Ovary (tissue), 7 donors: ENCODE measurements at regions not wholly inside any gene's neighbourhood (a gene's known extent, or its start where the extent isn't known, plus 50 kb on each side); places are given as distances from the start of the nearest gene placed in this dataset.

ENCODE experiments used
- DNase-seq, 5 donors: peaks; one replicate each; pipeline ENCODE4 v3.0.0-alpha.2; 2019 to 2020
- H3K27ac ChIP-seq, 2 donors: fragments of 200-600 bp; one replicate each; pipeline versions ENCODE4 v1.5.1 to v1.8.0; 2019 to 2022
- H3K27me3 ChIP-seq: fragments of 200-600 bp; one replicate; pipeline ENCODE4 v1.8.0; 2022
- H3K36me3 ChIP-seq: fragments of 200-600 bp; sonication (generic); one replicate; pipeline ENCODE4 v1.5.1; 2019
- H3K4me1 ChIP-seq: one replicate; pipeline ENCODE4 v1.8.1; 2013; ENCODE audit warnings: mild to moderate bottlenecking, moderate library complexity; ENCODE audit not compliant: insufficient read depth
- H3K4me3 ChIP-seq: fragments of 200-600 bp; sonication (generic); one replicate; pipeline ENCODE4 v1.5.1; 2017
- H3K9me3 ChIP-seq, 2 donors: fragments of 200-600 bp in 1 of 2; sonication (generic) in 1 of 2; one replicate each; pipeline versions ENCODE4 v1.5.1 to v1.8.1; 2013 to 2019; ENCODE audit warnings: mild to moderate bottlenecking in 1 of 2, moderate library complexity in 1 of 2
- EP300 ChIP-seq: sonication (generic); formaldehyde crosslinking; IDR thresholded peaks from one replicate; pipeline ENCODE4 v1.6.1; 2017; ENCODE audit warnings: antibody characterized with exemption
- POLR2A ChIP-seq: fragments of 450-650 bp; IDR thresholded peaks from one replicate; pipeline ENCODE4 v1.6.1; 2017; ENCODE audit warnings: antibody characterized with exemption, mild to moderate bottlenecking, moderate library complexity
- WGBS, 3 donors: extraction: QIAGEN DNeasy Blood & Tissue Kit in 1 of 3; methylation state at CpG; one replicate each; pipeline versions ENCODE4 v1.1.5 to v1.1.7; 2013 to 2017; 5-methylcytosine and 5-hydroxymethylcytosine counted together
- intact Hi-C, 4 donors: fragments of 100-400 bp; cut with DNase I; formaldehyde crosslinking; loops; one replicate each; pipeline versions ENCODE4 v1.11.0 to v1.15.1; 2022 to 2023
- TF ChIP-seq, protein P1 (sequence below), 3 donors: fragments of 450-650 bp in 2 of 3; fragments of 200-600 bp in 1 of 3; IDR thresholded peaks; one replicate each; pipeline versions ENCODE4 v1.5.1 to v1.8.0; 2016 to 2022; ENCODE audit warnings: antibody characterized with exemption in 3 of 3, mild to moderate bottlenecking in 1 of 3
- donor health status: DM: no; HTN: no; CAD: no; lungs with moderate emphysema.
- donor health status: DM: no; HTN: no; CAD: no.
- donor health status: Bipolar disorder and iron deficiency.
- donor health status: DM: no; HTN: no; CAD: no.
- donor health status: DM: yes; HTN: yes; CAD: no.

- Histone ChIP-seq H3K4me3 (no peak overlapping the region), H3K27me3 (no peaks in the 10 kb centered on the region), H3K27ac (no peak overlapping the region), H3K9me3 (no peaks in the 10 kb centered on the region), H3K4me1 (no peaks in the 10 kb centered on the region), H3K36me3 (no peaks in the 10 kb centered on the region)
- 94 to 97% (median 96%) methylated on average over 52 to 55 of the region's 55 CpGs for WGBS, 3 donors
- intact Hi-C loops: no loop called here
- TF ChIP-seq, protein P1, sequence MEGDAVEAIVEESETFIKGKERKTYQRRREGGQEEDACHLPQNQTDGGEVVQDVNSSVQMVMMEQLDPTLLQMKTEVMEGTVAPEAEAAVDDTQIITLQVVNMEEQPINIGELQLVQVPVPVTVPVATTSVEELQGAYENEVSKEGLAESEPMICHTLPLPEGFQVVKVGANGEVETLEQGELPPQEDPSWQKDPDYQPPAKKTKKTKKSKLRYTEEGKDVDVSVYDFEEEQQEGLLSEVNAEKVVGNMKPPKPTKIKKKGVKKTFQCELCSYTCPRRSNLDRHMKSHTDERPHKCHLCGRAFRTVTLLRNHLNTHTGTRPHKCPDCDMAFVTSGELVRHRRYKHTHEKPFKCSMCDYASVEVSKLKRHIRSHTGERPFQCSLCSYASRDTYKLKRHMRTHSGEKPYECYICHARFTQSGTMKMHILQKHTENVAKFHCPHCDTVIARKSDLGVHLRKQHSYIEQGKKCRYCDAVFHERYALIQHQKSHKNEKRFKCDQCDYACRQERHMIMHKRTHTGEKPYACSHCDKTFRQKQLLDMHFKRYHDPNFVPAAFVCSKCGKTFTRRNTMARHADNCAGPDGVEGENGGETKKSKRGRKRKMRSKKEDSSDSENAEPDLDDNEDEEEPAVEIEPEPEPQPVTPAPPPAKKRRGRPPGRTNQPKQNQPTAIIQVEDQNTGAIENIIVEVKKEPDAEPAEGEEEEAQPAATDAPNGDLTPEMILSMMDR (IDR thresholded peaks at IDR 0.05): no peak
- TF ChIP-seq EP300: no peak
- TF ChIP-seq POLR2A: no peak
- no peak for DNase-seq
Measured at GRCh38 chr4:31995943-31996901, 1276.1 kb downstream of the PCDH7 start.

- Histone ChIP-seq H3K4me1 (no peaks in the 10 kb centered on the region), H3K36me3 (no peaks in the 10 kb centered on the region), H3K4me3 (no peak overlapping the region), H3K27me3 (no peaks in the 10 kb centered on the region), H3K27ac (no peak overlapping the region), H3K9me3 (no peaks in the 10 kb centered on the region)
- intact Hi-C loops: no loop called here
- TF ChIP-seq EP300 (no peak), POLR2A (no peak)
- TF ChIP-seq, protein P1 (IDR thresholded peaks at IDR 0.05): no peak
- DNase-seq: no peak
- 47 to 89% (median 75%) methylated on average over 2 of the region's 2 CpGs for WGBS, 3 donors
Measured at GRCh38 chr4:31998807-31999206, 1278.6 kb downstream of the PCDH7 start.

DNA sequence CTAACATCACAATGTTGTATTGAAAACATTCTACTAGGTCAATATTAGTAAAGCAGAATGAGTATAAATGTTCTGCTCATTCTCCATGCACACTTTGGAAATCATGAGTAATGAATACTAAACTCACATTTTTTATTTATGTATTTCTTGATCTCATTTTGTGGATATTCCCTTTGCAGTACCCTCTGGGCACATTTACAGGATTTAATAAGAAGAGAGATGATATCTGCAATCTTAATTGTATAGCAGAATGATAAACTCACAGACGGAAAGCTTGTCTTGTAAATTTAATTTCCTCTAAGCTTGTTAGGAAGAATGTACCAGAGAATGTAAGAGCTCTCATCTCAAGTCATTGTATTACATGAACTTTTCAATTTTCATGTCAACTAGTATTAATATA lies 1279.7 kb downstream of the PCDH7 start:
- intact Hi-C loops: no loop called here
- no peak for DNase-seq
- no peaks in the 10 kb centered on the region for H3K4me1 ChIP-seq
- no peak overlapping the region for H3K27ac ChIP-seq
- 86 to 91% (median 88%) methylated on average over 1 of the region's 1 CpG for WGBS, 3 donors
- H3K4me3 ChIP-seq: no peak overlapping the region
- H3K36me3 ChIP-seq: no peaks in the 10 kb centered on the region
- H3K27me3 ChIP-seq: no peaks in the 10 kb centered on the region
- H3K9me3 ChIP-seq: no peaks in the 10 kb centered on the region
- TF ChIP-seq, protein P1 (IDR thresholded peaks at IDR 0.05): no peak
- no peak for TF ChIP-seq EP300
- no peak for TF ChIP-seq POLR2A

DNA sequence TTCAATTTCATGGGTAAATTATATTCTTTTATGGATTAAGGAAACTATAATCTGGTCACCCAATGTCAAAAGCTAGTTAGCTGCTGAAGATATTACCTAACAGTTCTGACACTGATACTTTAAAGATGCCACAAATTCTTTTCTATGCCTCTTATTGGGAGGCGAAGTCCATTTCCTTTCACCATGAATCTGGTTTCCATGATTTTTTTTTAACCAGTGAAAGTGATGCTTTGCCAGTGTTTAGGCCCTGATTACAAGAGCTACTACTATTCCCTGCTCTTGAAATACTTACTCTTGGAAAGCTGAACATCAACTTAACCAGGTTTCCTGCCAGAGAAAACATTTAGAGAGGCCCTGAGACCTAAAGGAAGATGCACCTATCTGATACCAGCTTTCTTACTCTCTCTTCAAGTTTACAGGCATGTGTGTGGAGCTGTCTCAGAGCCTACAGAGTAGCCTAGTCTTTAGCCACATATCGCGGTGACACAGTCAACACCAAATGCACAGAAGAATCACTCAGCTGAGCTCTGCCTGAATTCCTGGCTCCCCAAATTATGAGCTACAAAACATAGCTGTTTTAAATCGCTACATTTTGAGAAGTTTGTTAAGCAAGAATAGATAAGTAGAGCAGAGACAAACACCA lies 1280.8 kb downstream of the PCDH7 start:
- H3K4me1 ChIP-seq: no peaks in the 10 kb centered on the region

More for the DNA sequence above, 1280.8 kb downstream of the PCDH7 start:
- no peaks in the 10 kb centered on the region for H3K36me3 ChIP-seq
- H3K27ac ChIP-seq: no peak overlapping the region
- H3K9me3 ChIP-seq: no peaks in the 10 kb centered on the region
- WGBS, 3 donors: 92 to 97% (median 94%) methylated on average over 4 of the region's 4 CpGs
- no peaks in the 10 kb centered on the region for H3K27me3 ChIP-seq
- DNase-seq: no peak
- no peak overlapping the region for H3K4me3 ChIP-seq
- no peak for TF ChIP-seq EP300
- TF ChIP-seq POLR2A: no peak
- TF ChIP-seq, protein P1 (IDR thresholded peaks at IDR 0.05): no peak
- intact Hi-C loops: no loop called here
